ENCODE measurements at regions not wholly inside any gene's neighbourhood (a gene's known extent, or its start where the extent isn't known, plus 50 kb on each side); places are given as distances from the start of the nearest gene placed in this dataset.

GRCh38 chr9:108617676-108618075, 238.1 kb downstream of the ACTL7B start:
- H3K4me1 ChIP-seq = no peaks in the 10 kb centered on the region
- no peak for TF ChIP-seq CTCF (IDR thresholded peaks at IDR 0.05)
- H3K4me3 ChIP-seq = no peak overlapping the region
- H3K27ac ChIP-seq = no peak overlapping the region
- DNase-seq (no peak), ATAC-seq (no peak)
- no peaks in the 10 kb centered on the region for H3K9me3 ChIP-seq
- H3K27me3 ChIP-seq (ENCODE audit: low read depth) = no peaks in the 10 kb centered on the region
- intact Hi-C loops (cut with DNase I) = no loop called here
- H3K36me3 ChIP-seq = no peaks in the 10 kb centered on the region

- Histone ChIP-seq H3K36me3 (no peaks in the 10 kb centered on the region), H3K4me3 (no peak overlapping the region), H3K9me3 (no peaks in the 10 kb centered on the region), H3K27ac (no peak overlapping the region), H3K4me1 (no peaks in the 10 kb centered on the region), H3K27me3 (ENCODE audit: low read depth) (no peaks in the 10 kb centered on the region)
- ATAC-seq (peak in 1 of 2 donors; percentile 39), DNase-seq (no peak)
- intact Hi-C loops (cut with DNase I) = no loop called here
- TF ChIP-seq CTCF (IDR thresholded peaks at IDR 0.05) = no peak
Observed at GRCh38 chr9:108615152-108615551, 240.6 kb downstream of the ACTL7B start.

GRCh38 chr9:108612513-108612912, 243.3 kb downstream of the ACTL7B start:
- intact Hi-C loops (cut with DNase I) = no loop called here
- no peak for TF ChIP-seq CTCF (IDR thresholded peaks at IDR 0.05)
- no peaks in the 10 kb centered on the region for H3K9me3 ChIP-seq
- no peaks in the 10 kb centered on the region for H3K36me3 ChIP-seq
- DNase-seq = no peak
- no peak overlapping the region for H3K4me3 ChIP-seq
- H3K27me3 ChIP-seq (ENCODE audit: low read depth) = no peaks in the 10 kb centered on the region
- H3K4me1 ChIP-seq = no peaks in the 10 kb centered on the region
- H3K27ac ChIP-seq = no peak overlapping the region
- no peak for ATAC-seq

- H3K36me3 ChIP-seq = no peaks in the 10 kb centered on the region
- TF ChIP-seq CTCF (IDR thresholded peaks at IDR 0.05) = no peak
- no peak overlapping the region for H3K27ac ChIP-seq
- intact Hi-C loops (cut with DNase I) = no loop called here
- no peaks in the 10 kb centered on the region for H3K9me3 ChIP-seq
- H3K4me1 ChIP-seq = no peaks in the 10 kb centered on the region
- no peaks in the 10 kb centered on the region for H3K27me3 ChIP-seq (ENCODE audit: low read depth)
- ATAC-seq (no peak), DNase-seq (no peak)
- no peak overlapping the region for H3K4me3 ChIP-seq
Observed at GRCh38 chr9:108609897-108610253, 245.9 kb downstream of the ACTL7B start.

- H3K27ac ChIP-seq = no peak overlapping the region
- no peaks in the 10 kb centered on the region for H3K36me3 ChIP-seq
- no peaks in the 10 kb centered on the region for H3K9me3 ChIP-seq
- H3K4me1 ChIP-seq = no peaks in the 10 kb centered on the region
- ATAC-seq (no peak), DNase-seq (no peak)
- no peaks in the 10 kb centered on the region for H3K27me3 ChIP-seq (ENCODE audit: low read depth)
- intact Hi-C loops (cut with DNase I) = no loop called here
- H3K4me3 ChIP-seq = no peak overlapping the region
- TF ChIP-seq CTCF (IDR thresholded peaks at IDR 0.05) = no peak
Observed at GRCh38 chr9:108609227-108609896, 246.4 kb downstream of the ACTL7B start.

Data from lower lobe of right lung (tissue), 2 donors.